ENCODE measurements at regions not wholly inside any gene's neighbourhood (a gene's known extent, or its start where the extent isn't known, plus 50 kb on each side); places are given as distances from the start of the nearest gene placed in this dataset.

GRCh38 chr6:67045076-67045475, 1338.0 kb upstream of the EYS start:
- no peak for TF ChIP-seq POLR2A (IDR thresholded peaks at IDR 0.05; ENCODE audit: low read depth, low read length)
- TF ChIP-seq SPI1 (IDR thresholded peaks at IDR 0.05; ENCODE audit: low read depth, low read length) = no peak
- no peak for TF ChIP-seq POLR2AphosphoS5 (IDR thresholded peaks at IDR 0.05; ENCODE audit: low read depth, low read length)
- no peak for TF ChIP-seq POU2F2 (IDR thresholded peaks at IDR 0.05; ENCODE audit: low read depth, low read length)
- TF ChIP-seq TAF1 (IDR thresholded peaks at IDR 0.05; ENCODE audit: low read depth, low read length) = no peak
- no peak for TF ChIP-seq PAX5 (IDR thresholded peaks at IDR 0.05; ENCODE audit: insufficient read depth, low read length, severe bottlenecking)

Measured in GM12891 (cell line).